AG04449 (cell line): ENCODE measurements at regions not wholly inside any gene's neighbourhood (a gene's known extent, or its start where the extent isn't known, plus 50 kb on each side); places are given as distances from the start of the nearest gene placed in this dataset.

ENCODE experiments used
- CTCF ChIA-PET: fragments of 350-600 bp; formaldehyde crosslinking; extraction: SDS; loops from one replicate; lab custom pipeline; 2021; ENCODE audit warnings: antibody characterized with exemption; lab: Yijun Ruan, JAX
- POLR2A ChIA-PET: fragments of 400-600, 350-600 bp; formaldehyde crosslinking; extraction: SDS; loops from one replicate; lab custom pipeline; 2020; ENCODE audit warnings: antibody characterized with exemption, inconsistent platforms; lab: Yijun Ruan, JAX
- DNase-seq: peaks from one replicate; pipeline ENCODE4 v3.0.0-alpha.2; 2010; ENCODE audit warnings: low read depth, low spot score
- H3K4me3 ChIP-seq: 2 replicates; pipeline ENCODE4 v1.5.1; 2011; ENCODE audit warnings: low read depth, mild to moderate bottlenecking, control low read depth, low read length
- CTCF ChIP-seq: IDR thresholded peaks from one replicate; pipeline ENCODE4 v1.5.1; 2011; ENCODE audit warnings: mild to moderate bottlenecking, moderate library complexity, low read length, control low read depth, inconsistent platforms; ENCODE audit not compliant: insufficient read depth; ENCODE audit errors: missing control alignments

GRCh38 chr18:75742516-75742915 is 315.0 kb upstream of the SMIM21 start:
- ChIA-PET POLR2A (no interaction called here), CTCF (interaction anchor here (1.3 kb wide), 1 partner anchor 14 kb away, joined by 6 read pairs; no protein-coding TSS in a partner anchor)
- TF ChIP-seq CTCF: no peak
- H3K4me3 ChIP-seq: no peak overlapping the region
- no peak for DNase-seq

DNA sequence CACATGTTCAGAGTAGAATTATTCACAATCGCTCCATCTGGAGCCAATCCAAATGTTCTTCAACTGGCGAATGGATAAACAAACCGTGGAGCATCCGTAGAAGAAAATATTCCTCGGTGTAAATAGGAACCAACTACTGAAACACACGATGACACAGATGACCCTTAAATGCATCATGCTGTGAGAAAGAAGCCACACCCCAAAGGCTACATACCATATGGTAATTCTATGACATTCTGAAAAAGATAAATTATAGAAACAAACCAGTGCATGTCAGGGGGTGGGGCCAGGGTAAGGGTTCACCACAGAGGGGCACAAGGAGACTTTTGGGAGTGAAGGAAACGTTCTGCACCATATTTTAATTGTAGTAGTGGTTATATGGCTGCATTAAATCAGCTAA is 312.2 kb upstream of the SMIM21 start:
- no peak for DNase-seq
- H3K4me3 ChIP-seq: no peak overlapping the region
- POLR2A ChIA-PET: no interaction called here
- CTCF ChIA-PET: interaction anchor here (1.2 kb wide), 1 partner anchor 12 kb away, joined by 3 read pairs; no protein-coding TSS in a partner anchor
- no peak for TF ChIP-seq CTCF

- no peak for DNase-seq
- H3K4me3 ChIP-seq: no peak overlapping the region
- TF ChIP-seq CTCF: no peak
- ChIA-PET CTCF (no interaction called here), POLR2A (no interaction called here)
Observed at GRCh38 chr18:75735291-75735690, 307.8 kb upstream of the SMIM21 start.

DNA sequence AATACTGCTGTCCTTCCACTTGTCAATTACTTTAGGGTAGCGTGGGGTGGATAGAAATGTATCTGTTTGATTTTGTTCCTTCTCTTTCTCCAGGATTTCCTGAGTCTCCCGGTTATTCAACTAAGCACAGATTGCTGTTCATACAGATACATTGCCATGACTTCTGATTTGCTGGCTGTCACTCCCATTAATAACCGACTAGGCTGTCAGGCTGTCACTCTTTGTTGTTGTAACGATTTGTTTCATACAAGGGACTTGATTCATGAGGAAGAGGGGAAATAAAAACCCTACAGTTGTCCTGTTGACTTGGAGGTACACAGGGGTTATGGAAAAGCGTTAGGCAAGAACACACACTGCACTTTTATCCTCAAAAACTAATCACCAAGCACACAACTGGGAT is 302.7 kb upstream of the SMIM21 start:
- CTCF ChIA-PET: no interaction called here

DNA sequence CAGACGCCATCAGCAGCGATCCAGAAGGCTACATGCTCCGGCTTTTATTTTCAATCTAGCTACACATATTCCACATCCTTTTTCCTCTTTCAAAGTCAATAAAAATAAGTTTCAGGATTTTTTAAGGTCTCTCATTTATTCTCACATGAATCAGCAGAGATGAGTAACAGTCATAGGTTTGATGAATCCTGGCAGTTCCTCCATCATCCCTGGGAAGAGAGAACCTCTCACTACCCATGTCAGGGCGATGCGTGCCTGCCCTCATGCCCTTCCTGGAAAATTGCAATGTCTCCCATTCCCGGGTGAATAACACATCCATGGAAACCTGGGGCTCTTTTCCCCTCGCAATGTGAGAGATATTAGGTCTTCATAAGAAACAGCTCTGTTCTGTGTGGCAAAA is 301.1 kb upstream of the SMIM21 start:
- CTCF ChIA-PET: interaction anchor here (0.6 to 1.9 kb wide), 8 partner anchors 11 to 1076 kb away, joined by 3 to 8 read pairs (median 3); no protein-coding TSS in a partner anchor
- TF ChIP-seq CTCF: no peak
- no peak overlapping the region for H3K4me3 ChIP-seq
- no peak for DNase-seq
- POLR2A ChIA-PET: no interaction called here

More for the DNA sequence above, 302.7 kb upstream of the SMIM21 start:
- POLR2A ChIA-PET: no interaction called here
- TF ChIP-seq CTCF: no peak
- H3K4me3 ChIP-seq: no peak overlapping the region
- no peak for DNase-seq

DNA sequence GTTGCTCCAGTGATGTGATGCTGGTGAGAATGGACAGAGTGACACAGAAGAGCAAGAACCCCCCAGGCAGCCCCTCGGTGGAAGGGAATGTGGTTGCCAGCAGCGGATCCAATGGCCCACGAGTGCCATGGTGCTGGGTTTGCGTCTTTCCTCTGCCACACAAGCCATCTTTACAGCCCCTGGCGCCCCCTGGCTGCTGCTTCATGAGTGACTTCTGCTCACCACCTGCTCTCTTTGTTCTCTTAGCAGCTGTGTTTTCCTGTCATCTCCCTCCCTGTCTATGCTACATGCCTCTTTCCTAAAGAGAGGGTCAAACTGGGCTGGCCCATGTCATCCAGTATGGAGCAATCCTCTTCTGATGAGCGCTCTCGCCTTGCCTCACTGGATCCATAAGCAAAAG is 300.0 kb upstream of the SMIM21 start:
- TF ChIP-seq CTCF: peak; percentile 58
- no peak overlapping the region for H3K4me3 ChIP-seq
- CTCF ChIA-PET: interaction anchor here (1.0 to 1.9 kb wide), 8 partner anchors 13 to 1074 kb away, joined by 3 to 8 read pairs (median 3); no protein-coding TSS in a partner anchor
- no peak for DNase-seq
- POLR2A ChIA-PET: no interaction called here
